ENCODE measurements at regions not wholly inside any gene's neighbourhood (a gene's known extent, or its start where the extent isn't known, plus 50 kb on each side); places are given as distances from the start of the nearest gene placed in this dataset.

DNA sequence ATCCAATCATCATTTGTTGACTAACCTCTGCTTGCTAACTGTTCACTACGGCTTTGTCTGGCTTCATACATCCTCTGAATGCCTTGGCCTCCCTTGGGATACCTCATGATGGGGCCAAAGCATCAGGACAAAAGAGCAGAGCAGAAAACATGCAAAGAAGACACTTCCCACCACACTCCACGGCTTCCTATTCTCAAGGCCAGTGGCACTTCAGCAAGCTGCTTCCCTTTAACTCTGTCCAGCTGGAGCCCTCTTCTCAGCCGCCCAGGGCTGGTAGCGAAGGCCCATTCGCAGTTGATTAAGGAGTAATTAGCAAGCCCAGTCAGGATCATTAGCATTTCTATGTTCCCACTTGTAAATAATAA is 224.3 kb upstream of the FGGY start:
- CTCF ChIA-PET (ENCODE audit: low intra/inter-chr PET ratio): no interaction called here
- WGBS (ENCODE audit: insufficient coverage, low coverage, missing lambda C conversion rate): 74% methylated on average over 4 of the region's 5 CpGs
- POLR2A ChIA-PET: interaction anchor here (1.1 kb wide), 1 partner anchor 40 kb away, joined by 3 read pairs; no protein-coding TSS in a partner anchor
- BruUV-seq (replicated peaks): no TSS peak
- no peak overlapping the region for H3K9ac ChIP-seq (ENCODE audit: insufficient read depth in 1 of 2, low read depth in 2 of 2, low read length in 2 of 2)
- FAIRE-seq: no peak
- H3K27me3 ChIP-seq (ENCODE audit: control insufficient read depth in 2 of 2, insufficient read depth in 2 of 2, low read length in 2 of 2): no peaks in the 10 kb centered on the region
- DNase-seq (ENCODE audit: extremely low read depth in 1 of 4, low spot score in 3 of 4): no peak
- in situ Hi-C loops (cut with MboI): no loop called here
- peak overlapping the region; percentile 37 for H2AFZ ChIP-seq (ENCODE audit: low read depth, low read length)
- no peaks in the 10 kb centered on the region for H3K9me1 ChIP-seq (ENCODE audit: control insufficient read depth, insufficient read depth, low read length)
- no peak overlapping the region for H3K27ac ChIP-seq (ENCODE audit: extremely low read depth, low read depth, low read length)
- intact Hi-C loops (cut with micrococcal nuclease): loop anchor here (10.0 kb wide), 1 partner anchor 288 kb away; the partner anchor contains the start of gene JUN
- no peak overlapping the region for H3K4me2 ChIP-seq (ENCODE audit: insufficient read depth, low read length)
- no peak for ATAC-seq
- peaks cover 12 to 21% of the 10 kb centered on the region in 2 experiments for H3K4me1 ChIP-seq (replicated peaks in 1 of 2; ENCODE audit: control insufficient read depth in 2 of 2, insufficient read depth in 2 of 2, low read length in 2 of 2)
- no peaks in the 10 kb centered on the region for H3K79me2 ChIP-seq (ENCODE audit: control insufficient read depth, insufficient read depth, low read length)
- H3K9me3 ChIP-seq (replicated peaks; ENCODE audit: control insufficient read depth, insufficient read depth, low read depth, low read length): no peaks in the 10 kb centered on the region
- TF ChIP-seq DDX20 (tag; IDR thresholded peaks at IDR 0.05; ENCODE audit: low read depth) (no peak), NR3C1 (CRISPR knock-in tag; IDR thresholded peaks at IDR 0.05) (no peak), GTF2E2 (tag; IDR thresholded peaks at IDR 0.05) (no peak), RAD21 (CRISPR knock-in tag; conservative IDR thresholded peaks at IDR 0.05 in 1 of 2, IDR thresholded peaks at IDR 0.05 in 1 of 2) (0 out of 4 replicates have a peak, but pooled peaks of 1 of the 2 experiments have one; percentile 3), SIN3A (IDR thresholded peaks at IDR 0.05; ENCODE audit: borderline replicate concordance in 2 of 2, control insufficient read depth in 1 of 2, low read depth in 2 of 2, low read length in 2 of 2) (no peak), MCM5 (IDR thresholded peaks at IDR 0.05; ENCODE audit: low read depth) (no peak)
- H3K36me3 ChIP-seq (ENCODE audit: control insufficient read depth, insufficient read depth, low read length): no peaks in the 10 kb centered on the region
- no peaks in the 10 kb centered on the region; the same call in 1 of the 2 replicates for H4K20me1 ChIP-seq (replicated peaks; ENCODE audit: control insufficient read depth, insufficient read depth, low read length)
- no peak overlapping the region for H3K4me3 ChIP-seq
